ENCODE measurements at regions not wholly inside any gene's neighbourhood (a gene's known extent, or its start where the extent isn't known, plus 50 kb on each side); places are given as distances from the start of the nearest gene placed in this dataset.

GRCh38 chr5:115024922-115025321 lies 144.8 kb downstream of the TRIM36 start:
- Mint-ChIP-seq H3K4me3 (no peak overlapping the region), H3K27ac (no peak overlapping the region), H3K36me3 (no peaks in the 10 kb centered on the region), H3K4me1 (no peaks in the 10 kb centered on the region), H3K9me3 (no peaks in the 10 kb centered on the region), H3K27me3 (ENCODE audit: insufficient read depth, low read depth) (peaks cover 5% of the 10 kb centered on the region)
- H4K20me1 ChIP-seq (ENCODE audit: low read depth) = no peaks in the 10 kb centered on the region
- H3K27me3 ChIP-seq = no peaks in the 10 kb centered on the region
- no peak overlapping the region for H3K27ac ChIP-seq
- no peak overlapping the region for H3K4me3 ChIP-seq
- H3K9me3 ChIP-seq (ENCODE audit: low read depth) = no peaks in the 10 kb centered on the region
- no peaks in the 10 kb centered on the region for H3K4me1 ChIP-seq
- H3K79me2 ChIP-seq (ENCODE audit: low read depth) = no peaks in the 10 kb centered on the region
- no peak overlapping the region for H3K4me2 ChIP-seq
- no peaks in the 10 kb centered on the region for H3K36me3 ChIP-seq
- H3K9ac ChIP-seq = no peak overlapping the region
- TF ChIP-seq EZH2phosphoT487 (IDR thresholded peaks at IDR 0.05) = no peak
- TF ChIP-seq CTCF (IDR thresholded peaks at IDR 0.05) = no peak
- TF ChIP-seq EZH2 (IDR thresholded peaks at IDR 0.05) = no peak
- H3F3A ChIP-seq (ENCODE audit: low read depth) = no peaks in the 10 kb centered on the region
- H2AFZ ChIP-seq (replicated peaks) = no peak overlapping the region
- no peak for DNase-seq (ENCODE audit: low spot score)

- Mint-ChIP-seq H3K27ac (no peak overlapping the region), H3K4me1 (no peaks in the 10 kb centered on the region), H3K27me3 (ENCODE audit: insufficient read depth, low read depth) (no peaks in the 10 kb centered on the region), H3K36me3 (no peaks in the 10 kb centered on the region), H3K4me3 (no peak overlapping the region), H3K9me3 (no peaks in the 10 kb centered on the region)
- no peak for DNase-seq (ENCODE audit: low spot score)
- no peaks in the 10 kb centered on the region for H4K20me1 ChIP-seq (ENCODE audit: low read depth)
- H2AFZ ChIP-seq (replicated peaks) = no peak overlapping the region
- no peak for TF ChIP-seq CTCF (IDR thresholded peaks at IDR 0.05)
- no peak for TF ChIP-seq EZH2 (IDR thresholded peaks at IDR 0.05)
- TF ChIP-seq EZH2phosphoT487 (IDR thresholded peaks at IDR 0.05) = no peak
- H3F3A ChIP-seq (ENCODE audit: low read depth) = no peaks in the 10 kb centered on the region
- no peak overlapping the region for H3K9ac ChIP-seq
- H3K4me1 ChIP-seq = no peaks in the 10 kb centered on the region
- H3K36me3 ChIP-seq = no peaks in the 10 kb centered on the region
- H3K79me2 ChIP-seq (ENCODE audit: low read depth) = no peaks in the 10 kb centered on the region
- no peak overlapping the region for H3K27ac ChIP-seq
- no peak overlapping the region for H3K4me3 ChIP-seq
- H3K9me3 ChIP-seq (ENCODE audit: low read depth) = no peaks in the 10 kb centered on the region
- H3K4me2 ChIP-seq = no peak overlapping the region
- no peaks in the 10 kb centered on the region for H3K27me3 ChIP-seq
These were observed 147.4 kb downstream of the TRIM36 start for GRCh38 chr5:115022303-115022702.

DNA sequence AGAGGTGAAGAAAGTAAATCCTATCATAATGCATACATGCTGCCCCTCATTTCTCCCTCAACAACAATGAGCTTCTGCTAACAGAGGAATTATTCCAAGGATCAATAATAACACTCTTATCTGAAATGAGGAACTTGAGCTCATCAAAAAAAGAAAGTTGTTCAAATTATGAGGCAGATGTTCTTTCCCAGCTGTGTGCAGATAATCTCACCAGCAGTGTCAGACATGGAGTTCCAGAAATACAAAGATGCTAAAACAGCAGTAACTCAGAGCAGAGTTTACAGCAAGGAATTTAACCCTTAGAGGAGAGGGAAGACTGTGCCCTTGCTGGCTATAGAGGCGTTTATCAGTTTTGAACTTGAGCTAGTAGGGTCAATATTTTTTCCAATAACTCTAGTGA lies 153.1 kb downstream of the TRIM36 start:
- Histone ChIP-seq H3K27me3 (no peaks in the 10 kb centered on the region), H3F3A (ENCODE audit: low read depth) (no peaks in the 10 kb centered on the region), H4K20me1 (ENCODE audit: low read depth) (no peaks in the 10 kb centered on the region), H3K27ac (no peak overlapping the region), H3K4me2 (no peak overlapping the region), H2AFZ (replicated peaks) (no peak overlapping the region), H3K36me3 (no peaks in the 10 kb centered on the region), H3K9me3 (ENCODE audit: low read depth) (no peaks in the 10 kb centered on the region), H3K9ac (no peak overlapping the region), H3K4me1 (no peaks in the 10 kb centered on the region), H3K4me3 (no peak overlapping the region), H3K79me2 (ENCODE audit: low read depth) (no peaks in the 10 kb centered on the region)
- no peak for DNase-seq (ENCODE audit: low spot score)
- Mint-ChIP-seq H3K27me3 (ENCODE audit: insufficient read depth, low read depth) (peaks cover 3% of the 10 kb centered on the region), H3K36me3 (no peaks in the 10 kb centered on the region), H3K9me3 (no peaks in the 10 kb centered on the region), H3K4me1 (peaks cover 5% of the 10 kb centered on the region), H3K4me3 (no peak overlapping the region), H3K27ac (no peak overlapping the region)
- TF ChIP-seq EZH2phosphoT487 (IDR thresholded peaks at IDR 0.05) = no peak
- TF ChIP-seq CTCF (IDR thresholded peaks at IDR 0.05) = no peak
- TF ChIP-seq EZH2 (IDR thresholded peaks at IDR 0.05) = no peak

DNA sequence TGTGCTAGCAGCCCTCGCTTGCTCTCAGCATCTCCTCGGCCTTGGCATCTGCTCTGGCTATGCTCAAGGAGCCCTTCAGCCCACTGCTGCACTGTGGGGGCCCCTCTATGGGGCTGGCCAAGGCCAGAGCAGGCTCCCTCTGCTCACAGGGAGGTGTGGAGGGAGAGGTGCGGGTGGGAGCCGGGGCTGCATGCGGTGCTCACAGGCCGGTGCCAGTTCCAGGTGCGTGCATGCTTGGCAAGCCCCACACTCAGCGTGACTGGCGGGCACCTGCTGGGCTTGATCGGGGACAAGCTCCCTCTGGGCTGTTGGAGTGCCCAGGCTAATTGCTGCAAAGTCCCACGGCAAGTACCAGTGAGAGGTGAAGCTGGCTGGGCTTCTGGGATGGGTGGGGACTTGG lies 170.5 kb downstream of the TRIM36 start:
- no peaks in the 10 kb centered on the region for H3K36me3 Mint-ChIP-seq
- Histone ChIP-seq H3K27ac (no peak overlapping the region), H3F3A (ENCODE audit: low read depth) (no peaks in the 10 kb centered on the region), H3K4me3 (no peak overlapping the region), H3K9me3 (ENCODE audit: low read depth) (no peaks in the 10 kb centered on the region), H3K9ac (no peak overlapping the region), H3K79me2 (ENCODE audit: low read depth) (no peaks in the 10 kb centered on the region), H3K4me1 (no peaks in the 10 kb centered on the region), H3K27me3 (no peaks in the 10 kb centered on the region), H4K20me1 (ENCODE audit: low read depth) (no peaks in the 10 kb centered on the region), H3K4me2 (no peak overlapping the region), H2AFZ (replicated peaks) (no peak overlapping the region), H3K36me3 (no peaks in the 10 kb centered on the region)
- H3K27ac Mint-ChIP-seq = no peak overlapping the region
- peaks cover 2% of the 10 kb centered on the region for H3K27me3 Mint-ChIP-seq (ENCODE audit: insufficient read depth, low read depth)
- TF ChIP-seq CTCF (IDR thresholded peaks at IDR 0.05) (no peak), EZH2phosphoT487 (IDR thresholded peaks at IDR 0.05) (no peak), EZH2 (IDR thresholded peaks at IDR 0.05) (no peak)
- no peak for DNase-seq (ENCODE audit: low spot score)
- H3K4me3 Mint-ChIP-seq = no peak overlapping the region
- H3K9me3 Mint-ChIP-seq = no peaks in the 10 kb centered on the region
- H3K4me1 Mint-ChIP-seq = no peaks in the 10 kb centered on the region
